ENCODE measurements at regions not wholly inside any gene's neighbourhood (a gene's known extent, or its start where the extent isn't known, plus 50 kb on each side); places are given as distances from the start of the nearest gene placed in this dataset.

- ChIA-PET POLR2A (no interaction called here), CTCF (no interaction called here), RAD21 (ENCODE audit: low non-redundant PET in 1 of 2, low total read pairs in 2 of 2, uncharacterized antibody in 2 of 2, unreplicated experiment in 2 of 2) (no interaction called here)
- no peak overlapping the region for H2AFZ ChIP-seq (ENCODE audit: low read depth, low read length, poor library complexity, severe bottlenecking)
- H3K9me3 ChIP-seq (ENCODE audit: control insufficient read depth in 1 of 2, insufficient read depth in 1 of 2, low read depth in 1 of 2, low read length in 2 of 2) = no peaks in the 10 kb centered on the region
- H3K4me1 ChIP-seq (ENCODE audit: control insufficient read depth in 1 of 2, insufficient read depth in 2 of 2, low read length in 2 of 2) = no peaks in the 10 kb centered on the region
- H3K27me3 ChIP-seq (ENCODE audit: insufficient read depth, low read length) = no peaks in the 10 kb centered on the region
- H3K79me2 ChIP-seq (ENCODE audit: insufficient read depth, low read length) = no peaks in the 10 kb centered on the region
- no peaks in the 10 kb centered on the region for H4K20me1 ChIP-seq (ENCODE audit: insufficient read depth)
- H3K36me3 ChIP-seq (ENCODE audit: control insufficient read depth in 1 of 2, insufficient read depth in 2 of 2, low read length in 2 of 2) = no peaks in the 10 kb centered on the region
- no peaks in the 10 kb centered on the region for H3K9me2 ChIP-seq (ENCODE audit: insufficient read depth)
- H3K9ac ChIP-seq (ENCODE audit: low read length) = no peak overlapping the region
- DNase-seq (ENCODE audit: low read depth, low spot score) (no peak), ATAC-seq (no peak)
- H3K4me2 ChIP-seq (ENCODE audit: low read length) = no peak overlapping the region
- no peak overlapping the region for H3K4me3 ChIP-seq (replicated peaks in 1 of 2; ENCODE audit: low read depth in 1 of 2, low read length in 2 of 2)
- H3K27ac ChIP-seq (ENCODE audit: low read depth, low read length) = no peak overlapping the region
- TF ChIP-seq ZNF274 (IDR thresholded peaks at IDR 0.05; ENCODE audit: low read depth, low read length) (no peak), CEBPB (IDR thresholded peaks at IDR 0.05; ENCODE audit: low read depth) (no peak), SRF (IDR thresholded peaks at IDR 0.05; ENCODE audit: low read depth) (no peak), TCF7L2 (IDR thresholded peaks at IDR 0.05; ENCODE audit: borderline replicate concordance, extremely low read depth, insufficient read depth, insufficient read length) (no peak), CBX3 (IDR thresholded peaks at IDR 0.05; ENCODE audit: low read depth) (no peak), CTCF (IDR thresholded peaks at IDR 0.05 in 2 of 3, conservative IDR thresholded peaks at IDR 0.05 in 1 of 3; ENCODE audit: borderline replicate concordance in 1 of 3, insufficient read depth in 1 of 3, low read depth in 2 of 3, low read length in 2 of 3) (no peak), ZBTB33 (IDR thresholded peaks at IDR 0.05; ENCODE audit: extremely low read depth, insufficient replicate concordance, low read length) (no peak), SP1 (IDR thresholded peaks at IDR 0.05; ENCODE audit: low read depth) (no peak), JUND (IDR thresholded peaks at IDR 0.05) (no peak), ZFX (IDR thresholded peaks at IDR 0.05) (no peak), POLR2A (IDR thresholded peaks at IDR 0.05; ENCODE audit: borderline replicate concordance, extremely low read depth, insufficient read depth, insufficient read length) (no peak), MAX (IDR thresholded peaks at IDR 0.05) (no peak), EZH2phosphoT487 (IDR thresholded peaks at IDR 0.05; ENCODE audit: borderline replicate concordance) (no peak), FOSL1 (IDR thresholded peaks at IDR 0.05; ENCODE audit: low read depth) (no peak), ATF3 (IDR thresholded peaks at IDR 0.05) (no peak), ELF1 (IDR thresholded peaks at IDR 0.05; ENCODE audit: borderline replicate concordance, low read depth) (no peak)
- intact Hi-C loops (cut with micrococcal nuclease) = no loop called here
- BruUV-seq (replicated peaks) = no TSS peak
These were observed 161.9 kb upstream of the TRPC6 start for GRCh38 chr11:101745756-101746155.
